CMK (cell line): ENCODE measurements at regions not wholly inside any gene's neighbourhood (a gene's known extent, or its start where the extent isn't known, plus 50 kb on each side); places are given as distances from the start of the nearest gene placed in this dataset.
"Not testable (repeated sequence)": the region's sequence is repeated elsewhere in the genome, so short reads cannot be mapped to it uniquely, and the experiment has no call there.

Source experiments
- DNase-seq: peaks from one replicate; pipeline ENCODE4 v3.0.0-alpha.2; 2010; ENCODE audit warnings: low read depth

DNA sequence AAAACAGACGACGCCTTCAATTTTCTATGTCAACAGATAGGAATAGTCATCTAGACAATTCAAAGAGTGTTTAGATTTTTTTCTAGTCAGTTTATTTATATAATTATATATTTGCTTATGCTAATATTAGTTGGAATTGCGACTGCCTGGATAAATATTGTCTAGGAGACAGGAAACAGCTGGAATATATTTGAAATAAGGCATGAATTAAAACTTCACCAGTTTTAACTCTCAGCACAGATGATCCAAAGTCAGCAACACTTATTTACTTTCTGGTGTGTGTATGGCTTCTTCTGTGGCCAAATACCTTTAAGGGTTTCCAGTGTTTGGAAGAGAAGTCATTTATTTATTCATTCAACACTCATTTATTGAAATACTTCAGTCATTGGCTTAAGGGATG, 1215.4 kb upstream of the USP15 start:
- DNase-seq, result no peak

GRCh38 chr12:61070640-61071414, 1189.4 kb upstream of the USP15 start:
- no peak for DNase-seq

DNA sequence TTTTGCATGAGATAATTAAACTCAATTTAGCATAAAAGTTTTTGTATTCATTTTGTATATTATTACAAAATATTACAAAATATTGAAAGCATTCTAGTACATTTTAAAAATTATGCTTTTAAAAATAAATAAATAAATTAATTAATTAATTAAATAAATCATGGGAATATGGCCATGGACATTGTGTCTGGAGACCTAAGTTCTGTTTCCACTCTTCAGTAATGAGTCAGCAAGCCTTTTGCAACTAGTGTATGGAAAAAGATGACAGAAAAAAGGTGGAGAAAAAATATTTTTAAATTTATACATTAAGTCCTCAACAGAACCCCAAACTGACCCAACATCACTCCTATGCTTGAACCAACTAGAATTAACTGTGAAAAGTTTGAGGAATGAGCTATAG, 1187.5 kb upstream of the USP15 start:
- DNase-seq, result no peak

- DNase-seq, result no peak
Observed at GRCh38 chr12:61095111-61095510, 1165.1 kb upstream of the USP15 start.

DNA sequence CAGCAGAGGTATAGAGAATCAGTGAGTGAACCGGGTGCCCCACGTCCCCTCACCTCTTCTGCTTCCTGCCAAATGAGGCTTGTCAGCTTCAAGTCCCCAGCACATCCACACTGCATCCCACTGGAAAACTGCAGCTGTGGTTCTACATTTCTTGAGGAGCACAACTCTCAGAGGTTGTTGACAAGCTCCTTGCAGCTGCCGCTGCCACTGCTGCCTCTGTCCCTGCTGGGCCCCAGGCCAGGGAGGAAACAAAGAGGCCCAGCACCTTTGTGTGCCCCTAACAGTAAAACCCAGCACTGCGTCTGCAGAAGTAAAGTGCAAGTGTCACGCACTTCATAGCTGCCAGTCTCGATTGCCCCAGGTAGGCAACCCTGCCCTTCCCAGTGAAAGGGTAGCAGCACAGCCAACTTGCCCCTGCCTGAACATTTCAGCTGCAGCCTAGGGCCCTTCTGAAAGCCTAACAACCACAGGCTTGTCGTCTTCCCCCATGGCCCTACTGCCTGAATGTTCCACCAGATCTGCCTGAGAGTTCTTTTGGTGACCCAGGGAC, 1162.1 kb upstream of the USP15 start:
- DNase-seq, result no peak

- no peak for DNase-seq
Observed at GRCh38 chr12:61107118-61107517, 1153.1 kb upstream of the USP15 start.

DNA sequence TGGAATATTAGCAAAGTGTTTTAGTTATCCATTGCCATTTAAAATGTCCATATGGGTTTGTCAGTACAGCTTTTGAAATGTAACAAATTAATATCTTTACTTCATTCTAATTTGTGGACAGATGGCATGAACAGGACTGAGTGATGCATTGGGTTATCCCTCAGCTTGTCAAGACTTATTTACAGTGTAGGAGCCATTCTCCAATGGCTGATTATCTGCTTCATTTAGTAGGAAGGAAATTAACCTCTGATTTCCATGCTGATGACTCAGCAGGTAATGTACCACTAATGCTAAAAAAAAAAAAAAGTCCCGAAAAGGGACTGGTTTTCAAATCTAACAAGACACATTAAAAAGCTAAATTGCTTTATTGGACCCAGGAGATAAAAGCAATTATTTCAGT, 1149.0 kb upstream of the USP15 start:
- no peak for DNase-seq

DNA sequence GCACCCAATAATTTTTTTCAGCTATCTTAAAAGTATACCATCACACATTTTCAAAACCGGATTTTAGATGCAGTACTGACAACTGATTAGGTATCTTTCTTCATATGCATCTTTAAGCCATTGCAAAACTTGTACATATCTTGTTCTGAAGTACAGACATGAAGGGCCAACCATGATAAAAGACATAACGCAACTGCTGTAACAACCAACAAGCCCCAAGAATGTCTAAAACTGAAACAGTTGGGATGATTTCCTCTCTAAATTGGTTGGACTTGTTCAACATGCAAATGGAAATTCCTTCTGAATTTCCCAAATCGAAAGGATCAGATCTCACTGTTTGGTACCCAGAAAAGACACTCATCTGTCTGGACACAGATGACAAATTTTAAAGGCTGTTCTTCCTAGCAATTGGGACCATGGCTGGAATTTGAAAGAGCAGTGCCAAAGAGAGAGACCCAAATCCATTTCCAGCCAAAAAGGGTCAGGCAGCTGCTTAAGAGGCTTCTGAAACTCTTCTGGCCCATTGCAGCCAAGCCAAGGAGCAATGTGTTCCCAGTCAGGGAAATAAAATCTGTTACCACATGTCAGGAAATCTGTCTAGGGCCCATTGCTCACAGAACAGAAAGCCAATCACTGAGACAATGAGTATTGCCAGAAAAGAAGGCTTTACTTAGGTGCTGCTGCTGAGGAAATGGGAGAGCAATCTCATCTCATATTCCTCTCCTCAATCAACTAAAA, 1122.4 kb upstream of the USP15 start:
- no peak for DNase-seq

DNA sequence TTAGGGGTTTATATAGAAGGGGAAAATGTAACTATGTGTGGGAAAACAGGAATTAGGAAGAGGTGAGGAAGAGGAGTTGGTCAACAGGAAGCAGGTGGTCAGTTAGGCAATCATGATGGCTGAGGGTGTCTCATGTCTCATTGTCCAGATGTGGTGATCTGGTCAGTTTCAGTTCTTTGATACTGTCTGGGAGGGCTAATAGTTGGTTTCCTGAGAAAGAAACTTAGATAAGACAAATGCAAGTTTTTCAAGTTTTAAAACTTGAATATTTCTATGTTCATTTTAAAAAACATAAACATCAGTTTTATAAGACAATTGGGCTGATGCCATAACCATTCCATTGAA, 1121.8 kb upstream of the USP15 start:
- DNase-seq, result no peak

DNA sequence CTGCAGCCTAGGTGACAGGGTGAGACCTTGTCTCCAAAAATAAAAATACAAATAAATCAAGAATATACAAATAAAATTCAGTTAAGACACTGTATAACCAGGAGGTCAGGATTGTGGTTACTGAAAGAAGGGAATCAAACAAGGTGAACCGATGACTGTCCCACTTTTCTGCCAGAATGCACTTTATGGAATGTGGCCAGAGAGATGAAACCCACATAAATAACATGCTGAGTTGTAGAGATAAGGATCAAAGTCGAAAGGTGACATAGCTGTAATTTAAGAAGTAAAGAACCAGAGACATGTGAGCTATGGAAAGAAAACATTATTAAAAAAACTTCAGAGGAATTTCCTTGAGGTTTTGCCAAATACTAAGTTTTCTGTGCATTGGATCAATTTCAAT, 1098.2 kb upstream of the USP15 start:
- DNase-seq, result no peak

DNA sequence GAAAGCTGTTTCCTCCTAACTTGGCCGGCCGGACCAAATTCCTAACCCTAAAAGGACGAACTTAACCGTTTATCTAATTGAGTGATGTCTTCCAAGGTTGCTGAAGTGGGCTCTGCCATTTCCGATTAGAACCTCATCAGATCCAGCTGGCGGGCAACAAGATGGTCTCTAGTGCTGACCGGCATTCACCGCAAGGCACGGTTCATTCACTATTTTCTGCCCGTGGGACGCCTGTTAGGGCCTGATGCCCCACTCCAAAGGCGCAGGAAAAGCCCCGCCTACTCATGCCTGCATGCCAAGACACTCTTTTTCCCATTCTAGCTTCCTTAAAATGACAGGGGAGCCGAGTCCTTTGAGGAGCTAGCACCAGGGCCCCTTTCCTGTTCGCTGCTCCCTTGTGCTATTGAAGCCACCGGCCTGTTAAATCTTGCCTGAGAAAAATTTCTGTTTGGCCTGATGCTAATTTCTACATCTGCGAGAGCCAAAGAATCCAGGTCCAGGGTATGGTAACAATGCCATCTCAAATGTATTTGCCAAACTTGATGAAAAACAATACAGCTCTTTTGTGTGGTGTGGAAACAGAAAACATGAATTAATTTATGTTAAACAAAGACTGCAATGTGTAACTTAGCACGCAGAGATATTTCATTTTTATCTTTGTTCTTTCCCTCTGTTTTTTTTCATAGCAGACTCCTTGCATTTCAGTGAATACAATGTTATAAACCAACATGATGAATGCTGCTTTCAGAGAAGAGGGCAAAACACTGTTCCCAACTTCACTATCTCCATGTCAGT, 1071.2 kb upstream of the USP15 start:
- DNase-seq, result no peak

DNA sequence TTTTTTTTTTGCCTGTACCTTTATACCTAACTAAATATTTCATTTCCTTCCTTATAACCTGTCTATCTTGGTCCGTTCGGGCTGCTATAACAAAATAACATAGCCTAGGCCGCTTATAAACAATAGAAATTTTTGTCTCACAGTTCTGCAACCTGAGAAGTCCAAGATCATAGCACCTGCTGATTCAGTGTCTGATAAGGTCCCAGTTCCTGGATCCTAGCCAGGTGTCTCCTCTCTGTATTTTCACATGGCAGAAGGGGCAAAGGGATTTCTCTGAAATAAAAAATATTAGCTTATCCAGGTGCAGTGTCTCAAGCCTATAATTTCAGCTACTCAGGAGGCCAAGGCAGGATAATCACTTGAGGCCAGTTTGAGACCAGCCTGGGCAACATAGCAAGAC, 1046.6 kb upstream of the USP15 start:
- DNase-seq, result no peak

GRCh38 chr12:61220337-61220736, 1039.9 kb upstream of the USP15 start:
- no peak for DNase-seq

DNA sequence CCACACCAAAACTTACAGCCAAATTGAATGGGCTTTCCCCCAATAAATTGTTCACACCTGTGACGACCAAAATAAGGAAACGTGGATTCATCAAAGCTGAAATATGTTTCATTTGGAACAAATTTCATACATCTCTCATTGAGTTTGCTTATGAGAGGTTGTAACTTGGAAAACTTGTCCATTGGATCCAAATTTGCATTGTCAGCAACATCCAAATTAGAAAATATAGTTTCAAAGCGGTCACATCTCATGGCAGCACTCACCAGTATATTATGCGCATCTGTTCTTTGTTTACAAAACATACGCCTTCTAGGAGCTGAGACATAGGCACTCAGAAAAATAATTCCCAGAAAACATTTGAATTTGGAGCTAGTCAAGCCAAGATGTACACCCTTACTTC, 1028.2 kb upstream of the USP15 start:
- no peak for DNase-seq

- no peak for DNase-seq
Observed at GRCh38 chr12:61250303-61250702, 1009.9 kb upstream of the USP15 start.

DNA sequence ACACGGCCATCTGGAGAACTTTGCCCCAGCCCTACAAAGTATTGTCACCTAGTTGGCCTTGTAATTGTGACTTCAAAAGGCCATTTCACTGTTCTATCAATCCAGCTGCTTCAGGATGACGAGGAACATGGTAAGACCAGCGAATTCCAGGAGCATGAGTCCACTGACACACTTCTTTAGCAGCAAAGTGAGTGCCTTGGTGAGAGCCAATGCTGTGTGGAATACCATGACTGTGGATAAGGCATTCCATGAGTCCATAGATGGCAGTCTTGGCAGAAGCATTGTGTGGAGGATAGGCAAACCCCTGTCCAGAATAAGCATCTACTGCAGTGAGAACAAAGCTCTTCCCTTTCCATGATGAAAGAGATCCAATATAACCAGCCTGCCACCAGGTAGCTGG, 1009.1 kb upstream of the USP15 start:
- DNase-seq, result no peak

GRCh38 chr12:61254225-61254624, 1006.0 kb upstream of the USP15 start:
- no peak for DNase-seq

GRCh38 chr12:61264294-61264693, 995.9 kb upstream of the USP15 start:
- DNase-seq, result not testable (repeated sequence)

- DNase-seq, result no peak
Observed at GRCh38 chr12:61267474-61267873, 992.7 kb upstream of the USP15 start.

DNA sequence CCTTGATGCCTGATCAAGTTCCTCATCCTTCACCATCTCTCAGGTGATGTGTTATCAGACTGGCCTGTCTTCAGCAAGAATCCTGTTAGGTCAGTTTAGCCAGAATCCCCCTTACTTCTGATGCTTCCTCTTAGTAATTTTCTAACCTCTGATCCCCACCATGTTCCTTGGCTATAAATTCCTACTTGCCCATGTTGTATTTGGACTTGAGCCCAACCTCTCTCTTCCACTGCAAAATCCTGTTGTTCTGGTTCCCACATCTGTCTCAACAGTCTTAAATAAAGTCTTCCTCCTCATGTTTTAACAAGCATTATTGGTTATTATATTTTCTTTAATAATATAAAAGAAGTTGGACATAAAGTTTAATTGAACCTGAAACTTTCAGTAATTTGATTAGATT, 987.8 kb upstream of the USP15 start:
- no peak for DNase-seq

- DNase-seq, result no peak
Observed at GRCh38 chr12:61282790-61283575, 977.2 kb upstream of the USP15 start.

GRCh38 chr12:61290473-61290872, 969.7 kb upstream of the USP15 start:
- DNase-seq, result no peak
